GM12878 (cell line): ENCODE measurements at regions not wholly inside any gene's neighbourhood (a gene's known extent, or its start where the extent isn't known, plus 50 kb on each side); places are given as distances from the start of the nearest gene placed in this dataset.

ENCODE experiments used
- ATAC-seq: fragments of 200-7000 bp; cut with Tn5 transposase; 3 replicates; pipeline ENCODE4 v1.9.1; 2020; ENCODE audit warnings: mild to moderate bottlenecking, moderate library complexity
- BruUV-seq: library from RNA; stranded (reverse); fragments of 400-500 nt; replicated peaks from 2 replicates; lab custom pipeline; 2021; lab: Mats Ljungman, UMichigan
- CTCF ChIA-PET: fragments of 300-600 bp; sonication (Branson Sonifier 250); formaldehyde crosslinking; extraction: SDS; loops from one replicate; lab custom pipeline; 2021; ENCODE audit warnings: inconsistent platforms; lab: Yijun Ruan, JAX
- POLR2A ChIA-PET: fragments of 350-600 bp; formaldehyde crosslinking; extraction: SDS; loops from one replicate; lab custom pipeline; 2021; ENCODE audit warnings: inconsistent platforms; lab: Charles Lee
- RAD21 ChIA-PET: fragments of 300-600 bp; sonication (Branson Sonifier 250); formaldehyde crosslinking; loops from one replicate; lab custom pipeline; 2023; ENCODE audit warnings: antibody characterized with exemption; ENCODE audit not compliant: unreplicated experiment; lab: Charles Lee
- SMC1A ChIA-PET: fragments of 300-600 bp; sonication (Branson Sonifier 250); formaldehyde crosslinking; loops from one replicate; lab custom pipeline; 2023; ENCODE audit not compliant: unreplicated experiment, uncharacterized antibody; lab: Charles Lee
- DNase-seq: peaks from one replicate; pipeline ENCODE4 v3.0.0-alpha.2; 2011; ENCODE audit warnings: low read depth, low spot score
- FAIRE-seq: peaks from 3 replicates; lab custom pipeline; 2011; peaks lifted over from hg19 to GRCh38; lab: Jason Lieb, UNC
- H2AFZ ChIP-seq: 2 replicates; pipeline ENCODE4 v1.6.0; 2011; ENCODE audit warnings: low read depth, low read length, control low read depth; ENCODE audit not compliant: control insufficient read depth
- H3K27ac ChIP-seq: 2 replicates; pipeline ENCODE4 v1.5.1; 2011; ENCODE audit warnings: control low read depth; ENCODE audit not compliant: control insufficient read depth, insufficient read depth
- H3K27me3 ChIP-seq, 2 experiments: replicated peaks in 1 of 2; 2 replicates each; pipeline versions ENCODE4 v1.6.0 to v1.6.1; 2011; ENCODE audit warnings: low read length in 1 of 2; ENCODE audit not compliant: control insufficient read depth in 2 of 2, insufficient read depth in 2 of 2
- H3K36me3 ChIP-seq, 2 experiments: 2 replicates each; pipeline ENCODE4 v1.5.1; 2011; ENCODE audit warnings: low read length in 1 of 2; ENCODE audit not compliant: control insufficient read depth in 2 of 2, insufficient read depth in 2 of 2
- H3K4me1 ChIP-seq: 2 replicates; pipeline ENCODE4 v1.6.1; 2011; ENCODE audit warnings: mild to moderate bottlenecking, low read length, moderate library complexity, mixed read lengths; ENCODE audit not compliant: control insufficient read depth, insufficient read depth
- H3K4me2 ChIP-seq: 2 replicates; pipeline ENCODE4 v1.6.0; 2011; ENCODE audit warnings: control low read depth; ENCODE audit not compliant: control insufficient read depth, insufficient read depth
- H3K4me3 ChIP-seq: fragments of 200-600 bp; sonication (generic); 2 replicates; pipeline ENCODE4 v1.5.1; 2016
- H3K79me2 ChIP-seq: 2 replicates; pipeline ENCODE4 v1.6.0; 2011; ENCODE audit warnings: low read length; ENCODE audit not compliant: control insufficient read depth, insufficient read depth
- H3K9ac ChIP-seq: 2 replicates; pipeline ENCODE4 v1.8.0; 2011; ENCODE audit warnings: low read length, control low read depth, mixed read lengths; ENCODE audit not compliant: control insufficient read depth, insufficient read depth
- H3K9me3 ChIP-seq: replicated peaks from 3 replicates; pipeline ENCODE4 v1.5.1; 2011; ENCODE audit warnings: mild to moderate bottlenecking, low read length; ENCODE audit not compliant: control insufficient read depth, insufficient read depth
- H4K20me1 ChIP-seq: 2 replicates; pipeline ENCODE4 v1.6.0; 2011; ENCODE audit not compliant: control insufficient read depth, insufficient read depth
- FOS ChIP-seq: IDR thresholded peaks from 3 replicates; pipeline ENCODE4 v1.6.1; 2011; ENCODE audit warnings: borderline replicate concordance; ENCODE audit not compliant: insufficient read length; ENCODE audit errors: extremely low read depth
- IKZF2 ChIP-seq, 2 experiments: fragments of 450-650 bp; IDR thresholded peaks; 2 replicates each; pipeline ENCODE4 v1.6.1; 2017; ENCODE audit warnings: mild to moderate bottlenecking in 2 of 2, moderate library complexity in 2 of 2
- JUND ChIP-seq: IDR thresholded peaks from 2 replicates; pipeline ENCODE4 v1.6.1; 2012; ENCODE audit warnings: low read depth, mild to moderate bottlenecking, low read length, improper control_type of control experiment, moderate library complexity
- MAX ChIP-seq: IDR thresholded peaks from 2 replicates; pipeline ENCODE4 v1.6.1; 2012; ENCODE audit warnings: low read depth, low read length, improper control_type of control experiment
- MTA2 ChIP-seq: fragments of 450-650 bp; IDR thresholded peaks from 2 replicates; pipeline ENCODE4 v1.6.1; 2016; ENCODE audit warnings: low read depth, mild to moderate bottlenecking, moderate library complexity
- NFIC ChIP-seq: IDR thresholded peaks from 2 replicates; pipeline ENCODE4 v1.6.1; 2012; ENCODE audit warnings: low read depth, mild to moderate bottlenecking, inconsistent platforms, low read length, moderate library complexity
- NFYB ChIP-seq: IDR thresholded peaks from 2 replicates; pipeline ENCODE4 v1.6.1; 2011; ENCODE audit warnings: low read depth, mild to moderate bottlenecking, low read length, improper control_type of control experiment, moderate library complexity; ENCODE audit not compliant: insufficient read depth
- PAX5 ChIP-seq: IDR thresholded peaks from 2 replicates; pipeline ENCODE4 v1.6.1; 2011; ENCODE audit warnings: low read depth, low read length, borderline replicate concordance
- POLR2AphosphoS5 ChIP-seq: IDR thresholded peaks from 2 replicates; pipeline ENCODE4 v1.6.1; 2011; ENCODE audit warnings: mild to moderate bottlenecking, low read length, inconsistent platforms
- SKIL ChIP-seq: fragments of 450-650 bp; IDR thresholded peaks from 2 replicates; pipeline ENCODE4 v1.6.1; 2017; ENCODE audit warnings: mild to moderate bottlenecking, low read depth, inconsistent platforms; ENCODE audit not compliant: poor library complexity, severe bottlenecking
- TCF7 ChIP-seq: IDR thresholded peaks from 2 replicates; pipeline ENCODE4 v1.6.1; 2014; ENCODE audit warnings: antibody characterized with exemption, borderline replicate concordance
- YY1 ChIP-seq: IDR thresholded peaks from 2 replicates; pipeline ENCODE4 v1.6.1; 2011; ENCODE audit warnings: low read depth, mild to moderate bottlenecking, low read length
- WGBS: methylation state at CpG from one replicate; pipeline ENCODE4 v1.1.6; 2016; ENCODE audit warnings: low lambda C conversion rate; ENCODE audit not compliant: insufficient replicate concordance, insufficient coverage; ENCODE audit errors: missing lambda C conversion rate; 5-methylcytosine and 5-hydroxymethylcytosine counted together
- in situ Hi-C: fragments of 300-500 bp; cut with MboI; formaldehyde crosslinking; loops from 9 replicates; pipeline ENCODE4 v1.14.3; 2018; ENCODE audit warnings: mixed read lengths
- intact Hi-C: fragments of 100-400 bp; cut with micrococcal nuclease; formaldehyde crosslinking; loops from one replicate; pipeline ENCODE4 v1.14.2; 2022; ENCODE audit not compliant: unreplicated experiment
- TF ChIP-seq, protein P1 (sequence below): fragments of 450-650 bp; IDR thresholded peaks from 2 replicates; pipeline ENCODE4 v1.6.1; 2017; ENCODE audit warnings: mild to moderate bottlenecking
- TF ChIP-seq, protein P2 (sequence below): fragments of 450-650 bp; IDR thresholded peaks from 2 replicates; pipeline ENCODE4 v1.6.1; 2016; ENCODE audit warnings: mild to moderate bottlenecking, moderate library complexity, borderline replicate concordance

GRCh38 chr15:50823281-50823680 lies 57.8 kb upstream of the SPPL2A start:
- BruUV-seq, result no TSS peak
- Histone ChIP-seq H3K4me2 (no peak overlapping the region), H3K27ac (no peak overlapping the region), H3K36me3 (no peaks in the 10 kb centered on the region), H2AFZ (no peak overlapping the region), H3K9me3 (no peaks in the 10 kb centered on the region), H3K79me2 (no peaks in the 10 kb centered on the region), H3K4me1 (no peaks in the 10 kb centered on the region), H3K4me3 (no peak overlapping the region), H4K20me1 (no peaks in the 10 kb centered on the region), H3K9ac (no peak overlapping the region), H3K27me3 (no peaks in the 10 kb centered on the region)
- ATAC-seq, result no peak
- 35% methylated on average over 3 of the region's 3 CpGs for WGBS
- in situ Hi-C loops, result no loop called here
- ChIA-PET POLR2A (no interaction called here), SMC1A (no interaction called here), CTCF (no interaction called here), RAD21 (no interaction called here)
- DNase-seq, result no peak
- TF ChIP-seq JUND (no peak), NFYB (no peak), FOS (no peak), NFIC (no peak), MTA2 (no peak), SKIL (no peak), MAX (no peak), YY1 (no peak), IKZF2 (IDR thresholded peaks at IDR 0.05) (no peak), PAX5 (no peak), POLR2AphosphoS5 (no peak), TCF7 (no peak)
- TF ChIP-seq, protein P1, sequence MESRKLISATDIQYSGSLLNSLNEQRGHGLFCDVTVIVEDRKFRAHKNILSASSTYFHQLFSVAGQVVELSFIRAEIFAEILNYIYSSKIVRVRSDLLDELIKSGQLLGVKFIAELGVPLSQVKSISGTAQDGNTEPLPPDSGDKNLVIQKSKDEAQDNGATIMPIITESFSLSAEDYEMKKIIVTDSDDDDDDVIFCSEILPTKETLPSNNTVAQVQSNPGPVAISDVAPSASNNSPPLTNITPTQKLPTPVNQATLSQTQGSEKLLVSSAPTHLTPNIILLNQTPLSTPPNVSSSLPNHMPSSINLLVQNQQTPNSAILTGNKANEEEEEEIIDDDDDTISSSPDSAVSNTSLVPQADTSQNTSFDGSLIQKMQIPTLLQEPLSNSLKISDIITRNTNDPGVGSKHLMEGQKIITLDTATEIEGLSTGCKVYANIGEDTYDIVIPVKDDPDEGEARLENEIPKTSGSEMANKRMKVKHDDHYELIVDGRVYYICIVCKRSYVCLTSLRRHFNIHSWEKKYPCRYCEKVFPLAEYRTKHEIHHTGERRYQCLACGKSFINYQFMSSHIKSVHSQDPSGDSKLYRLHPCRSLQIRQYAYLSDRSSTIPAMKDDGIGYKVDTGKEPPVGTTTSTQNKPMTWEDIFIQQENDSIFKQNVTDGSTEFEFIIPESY, result no peak
- TF ChIP-seq, protein P2, sequence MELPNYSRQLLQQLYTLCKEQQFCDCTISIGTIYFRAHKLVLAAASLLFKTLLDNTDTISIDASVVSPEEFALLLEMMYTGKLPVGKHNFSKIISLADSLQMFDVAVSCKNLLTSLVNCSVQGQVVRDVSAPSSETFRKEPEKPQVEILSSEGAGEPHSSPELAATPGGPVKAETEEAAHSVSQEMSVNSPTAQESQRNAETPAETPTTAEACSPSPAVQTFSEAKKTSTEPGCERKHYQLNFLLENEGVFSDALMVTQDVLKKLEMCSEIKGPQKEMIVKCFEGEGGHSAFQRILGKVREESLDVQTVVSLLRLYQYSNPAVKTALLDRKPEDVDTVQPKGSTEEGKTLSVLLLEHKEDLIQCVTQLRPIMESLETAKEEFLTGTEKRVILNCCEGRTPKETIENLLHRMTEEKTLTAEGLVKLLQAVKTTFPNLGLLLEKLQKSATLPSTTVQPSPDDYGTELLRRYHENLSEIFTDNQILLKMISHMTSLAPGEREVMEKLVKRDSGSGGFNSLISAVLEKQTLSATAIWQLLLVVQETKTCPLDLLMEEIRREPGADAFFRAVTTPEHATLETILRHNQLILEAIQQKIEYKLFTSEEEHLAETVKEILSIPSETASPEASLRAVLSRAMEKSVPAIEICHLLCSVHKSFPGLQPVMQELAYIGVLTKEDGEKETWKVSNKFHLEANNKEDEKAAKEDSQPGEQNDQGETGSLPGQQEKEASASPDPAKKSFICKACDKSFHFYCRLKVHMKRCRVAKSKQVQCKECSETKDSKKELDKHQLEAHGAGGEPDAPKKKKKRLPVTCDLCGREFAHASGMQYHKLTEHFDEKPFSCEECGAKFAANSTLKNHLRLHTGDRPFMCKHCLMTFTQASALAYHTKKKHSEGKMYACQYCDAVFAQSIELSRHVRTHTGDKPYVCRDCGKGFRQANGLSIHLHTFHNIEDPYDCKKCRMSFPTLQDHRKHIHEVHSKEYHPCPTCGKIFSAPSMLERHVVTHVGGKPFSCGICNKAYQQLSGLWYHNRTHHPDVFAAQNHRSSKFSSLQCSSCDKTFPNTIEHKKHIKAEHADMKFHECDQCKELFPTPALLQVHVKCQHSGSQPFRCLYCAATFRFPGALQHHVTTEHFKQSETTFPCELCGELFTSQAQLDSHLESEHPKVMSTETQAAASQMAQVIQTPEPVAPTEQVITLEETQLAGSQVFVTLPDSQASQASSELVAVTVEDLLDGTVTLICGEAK, result no peak
- FAIRE-seq, result no peak
- intact Hi-C loops, result no loop called here
